Mucosa of stomach (tissue), 1 donor: ENCODE measurements at regions not wholly inside any gene's neighbourhood (a gene's known extent, or its start where the extent isn't known, plus 50 kb on each side); places are given as distances from the start of the nearest gene placed in this dataset.
"Not testable (repeated sequence)": the region's sequence is repeated elsewhere in the genome, so short reads cannot be mapped to it uniquely, and the experiment has no call there.

Experiments used
- H3K27me3 ChIP-seq: one replicate; pipeline ENCODE4 v1.7.0; 2013; ENCODE audit warnings: mild to moderate bottlenecking, low read length; ENCODE audit not compliant: control insufficient read depth, insufficient read depth
- H3K36me3 ChIP-seq: one replicate; pipeline ENCODE4 v1.7.0; 2013; ENCODE audit warnings: low read length; ENCODE audit not compliant: control insufficient read depth, insufficient read depth
- H3K4me1 ChIP-seq: one replicate; pipeline ENCODE4 v1.7.0; 2013; ENCODE audit warnings: mild to moderate bottlenecking, low read length; ENCODE audit not compliant: control insufficient read depth, insufficient read depth
- H3K4me3 ChIP-seq: one replicate; pipeline ENCODE4 v1.7.0; 2013; ENCODE audit warnings: low read length
- H3K9ac ChIP-seq: one replicate; pipeline ENCODE4 v1.7.0; 2013; ENCODE audit warnings: mild to moderate bottlenecking, low read length, moderate library complexity
- H3K9me3 ChIP-seq: one replicate; pipeline ENCODE4 v1.7.0; 2013; ENCODE audit warnings: mild to moderate bottlenecking, low read length, moderate library complexity; ENCODE audit not compliant: control insufficient read depth
- donor health status: Pancreatic carcinoma.

DNA sequence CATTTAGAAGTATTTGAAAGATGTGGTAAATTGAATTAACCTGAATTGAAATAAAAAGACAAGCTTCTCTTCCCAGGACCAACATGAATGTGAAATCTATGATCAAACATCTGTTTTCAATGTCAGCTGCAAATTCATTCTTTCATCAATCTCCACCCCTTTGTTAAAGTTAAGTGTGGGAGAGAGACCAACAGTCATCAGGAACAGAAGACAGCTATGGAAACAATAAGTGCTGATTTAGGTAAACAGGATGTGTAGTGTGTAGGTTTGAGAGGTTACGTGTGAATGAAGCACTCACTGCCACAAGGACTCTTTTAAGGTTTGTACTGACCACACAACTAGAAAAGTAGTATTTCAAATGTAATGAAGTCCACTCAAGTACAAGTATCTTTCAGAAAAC lies 1659.8 kb upstream of the CELF4 start:
- Histone ChIP-seq H3K4me3 (no peak overlapping the region), H3K4me1 (no peaks in the 10 kb centered on the region), H3K9ac (no peak overlapping the region), H3K36me3 (no peaks in the 10 kb centered on the region), H3K9me3 (no peaks in the 10 kb centered on the region), H3K27me3 (no peaks in the 10 kb centered on the region)

DNA sequence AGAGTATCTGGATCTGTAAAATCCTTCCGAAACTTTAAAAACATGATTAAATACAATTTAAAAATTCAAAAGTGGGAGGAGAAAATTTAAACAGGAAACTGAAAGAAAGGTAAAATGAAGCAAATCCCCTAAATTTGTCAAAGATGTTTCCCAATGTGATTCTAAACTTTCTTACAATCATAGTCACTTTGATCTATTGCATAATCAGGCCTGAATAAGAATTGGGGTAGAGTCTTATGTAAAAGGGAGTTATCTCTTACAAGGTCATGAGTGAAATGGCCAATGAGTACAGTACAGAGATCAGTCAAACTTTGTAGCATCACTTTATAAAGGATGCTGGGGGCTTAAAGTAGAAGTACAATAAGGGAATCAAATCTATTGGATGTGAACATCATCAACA lies 1657.7 kb upstream of the CELF4 start:
- Histone ChIP-seq H3K4me3 (no peak overlapping the region), H3K4me1 (no peaks in the 10 kb centered on the region), H3K9me3 (no peaks in the 10 kb centered on the region), H3K9ac (no peak overlapping the region), H3K36me3 (no peaks in the 10 kb centered on the region), H3K27me3 (no peaks in the 10 kb centered on the region)

DNA sequence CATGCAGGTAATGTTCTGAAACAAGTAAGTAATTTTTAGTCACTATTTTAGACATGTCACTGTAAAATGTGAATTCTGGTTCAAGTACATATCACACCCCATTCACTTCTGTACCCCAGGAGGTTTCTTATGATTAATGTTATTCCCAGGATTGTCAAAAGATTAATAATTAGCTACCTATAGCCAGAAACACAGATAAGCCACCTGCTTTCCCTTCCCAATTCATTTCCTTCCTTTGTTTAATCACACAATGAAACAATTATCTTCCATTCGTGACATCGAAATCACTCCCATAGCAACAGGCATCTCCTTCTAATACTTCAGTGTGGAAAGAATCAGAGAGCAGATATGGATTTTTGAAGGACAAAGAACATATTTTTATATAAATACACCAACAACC lies 1650.3 kb upstream of the CELF4 start:
- no peaks in the 10 kb centered on the region for H3K27me3 ChIP-seq
- H3K4me1 ChIP-seq: no peaks in the 10 kb centered on the region
- no peak overlapping the region for H3K9ac ChIP-seq
- no peak overlapping the region for H3K4me3 ChIP-seq
- no peaks in the 10 kb centered on the region for H3K36me3 ChIP-seq
- H3K9me3 ChIP-seq: no peaks in the 10 kb centered on the region

DNA sequence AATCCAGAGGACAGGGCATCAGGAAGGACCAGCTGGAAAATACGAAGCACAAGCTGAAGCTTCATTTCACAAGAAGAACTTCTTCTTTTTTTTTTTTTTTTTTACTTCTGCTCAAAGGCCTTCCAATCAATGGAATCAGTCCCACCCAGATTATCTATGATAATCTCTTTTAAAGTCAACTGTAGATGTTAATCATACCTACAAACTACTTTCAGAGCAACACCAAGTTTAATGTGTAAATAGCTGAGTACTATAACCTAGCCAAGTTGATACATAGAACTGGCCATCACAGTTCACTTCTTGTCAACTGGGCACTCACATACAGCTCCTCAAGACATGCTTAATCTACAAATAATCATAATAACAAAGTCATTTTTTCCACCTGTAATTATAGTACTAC lies 1645.9 kb upstream of the CELF4 start:
- H3K27me3 ChIP-seq: no peaks in the 10 kb centered on the region
- H3K9ac ChIP-seq: no peak overlapping the region
- no peaks in the 10 kb centered on the region for H3K36me3 ChIP-seq
- no peaks in the 10 kb centered on the region for H3K9me3 ChIP-seq
- no peaks in the 10 kb centered on the region for H3K4me1 ChIP-seq
- no peak overlapping the region for H3K4me3 ChIP-seq

DNA sequence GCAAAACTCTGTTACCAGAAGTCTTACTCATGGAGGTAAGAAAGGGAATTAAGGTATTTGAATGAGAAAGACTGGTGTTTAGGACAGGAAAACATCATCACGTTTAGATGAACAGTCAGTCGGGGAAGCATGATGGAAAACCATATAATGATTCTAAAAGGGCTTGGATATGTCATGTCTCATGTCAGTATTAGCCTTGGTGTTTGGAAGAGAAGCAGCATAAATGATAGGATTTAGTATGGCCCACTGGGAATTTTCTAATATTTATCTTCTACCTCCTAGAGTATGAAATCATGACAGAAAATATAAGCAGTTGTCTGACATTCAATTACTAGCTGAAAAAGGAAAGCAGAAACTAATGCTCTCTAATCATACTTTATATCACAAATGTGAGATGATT lies 1643.6 kb upstream of the CELF4 start:
- H3K27me3 ChIP-seq: no peaks in the 10 kb centered on the region
- H3K4me3 ChIP-seq: no peak overlapping the region
- no peaks in the 10 kb centered on the region for H3K9me3 ChIP-seq
- no peaks in the 10 kb centered on the region for H3K36me3 ChIP-seq
- no peak overlapping the region for H3K9ac ChIP-seq
- no peaks in the 10 kb centered on the region for H3K4me1 ChIP-seq

DNA sequence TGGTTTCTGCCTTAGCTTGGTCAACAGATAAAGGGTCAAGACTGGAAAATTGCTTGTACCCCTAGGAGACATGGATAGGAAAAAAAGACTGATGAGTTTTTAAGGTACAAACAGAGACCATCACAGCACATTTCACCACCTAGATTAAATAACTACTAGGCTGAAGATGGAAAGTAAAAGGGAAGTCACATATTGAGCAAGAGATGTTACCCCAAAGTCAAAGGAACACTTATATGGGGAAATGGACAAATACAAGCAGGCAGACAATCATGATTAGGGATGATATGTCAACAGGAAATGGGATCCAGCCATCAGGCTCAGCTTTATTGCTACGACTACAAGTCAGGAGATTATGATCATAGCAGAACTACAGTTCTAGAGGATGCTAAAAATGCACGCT lies 1643.1 kb upstream of the CELF4 start:
- Histone ChIP-seq H3K9me3 (no peaks in the 10 kb centered on the region), H3K36me3 (no peaks in the 10 kb centered on the region), H3K4me3 (no peak overlapping the region), H3K27me3 (no peaks in the 10 kb centered on the region), H3K4me1 (no peaks in the 10 kb centered on the region), H3K9ac (no peak overlapping the region)

DNA sequence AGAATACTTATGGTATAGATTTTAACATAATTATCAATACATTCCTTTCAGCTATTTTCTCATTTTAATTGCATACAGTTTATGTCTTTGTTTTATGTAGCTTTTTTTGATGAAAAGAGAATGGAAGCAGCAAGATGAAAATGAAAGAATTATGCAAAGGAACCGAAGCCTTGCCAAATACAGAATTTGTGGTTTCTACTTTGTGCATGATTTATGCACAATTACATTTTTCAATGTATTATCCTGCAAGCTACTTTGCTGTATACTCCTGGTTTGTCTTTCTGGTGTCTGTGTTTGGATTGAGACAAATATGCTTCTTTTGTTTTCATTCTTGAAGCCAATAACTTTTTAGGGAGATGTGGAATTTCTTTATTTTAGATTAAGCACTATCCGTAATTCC lies 1642.6 kb upstream of the CELF4 start:
- H3K36me3 ChIP-seq: no peaks in the 10 kb centered on the region
- H3K4me3 ChIP-seq: no peak overlapping the region
- H3K4me1 ChIP-seq: no peaks in the 10 kb centered on the region
- no peak overlapping the region for H3K9ac ChIP-seq
- H3K9me3 ChIP-seq: no peaks in the 10 kb centered on the region
- H3K27me3 ChIP-seq: no peaks in the 10 kb centered on the region

DNA sequence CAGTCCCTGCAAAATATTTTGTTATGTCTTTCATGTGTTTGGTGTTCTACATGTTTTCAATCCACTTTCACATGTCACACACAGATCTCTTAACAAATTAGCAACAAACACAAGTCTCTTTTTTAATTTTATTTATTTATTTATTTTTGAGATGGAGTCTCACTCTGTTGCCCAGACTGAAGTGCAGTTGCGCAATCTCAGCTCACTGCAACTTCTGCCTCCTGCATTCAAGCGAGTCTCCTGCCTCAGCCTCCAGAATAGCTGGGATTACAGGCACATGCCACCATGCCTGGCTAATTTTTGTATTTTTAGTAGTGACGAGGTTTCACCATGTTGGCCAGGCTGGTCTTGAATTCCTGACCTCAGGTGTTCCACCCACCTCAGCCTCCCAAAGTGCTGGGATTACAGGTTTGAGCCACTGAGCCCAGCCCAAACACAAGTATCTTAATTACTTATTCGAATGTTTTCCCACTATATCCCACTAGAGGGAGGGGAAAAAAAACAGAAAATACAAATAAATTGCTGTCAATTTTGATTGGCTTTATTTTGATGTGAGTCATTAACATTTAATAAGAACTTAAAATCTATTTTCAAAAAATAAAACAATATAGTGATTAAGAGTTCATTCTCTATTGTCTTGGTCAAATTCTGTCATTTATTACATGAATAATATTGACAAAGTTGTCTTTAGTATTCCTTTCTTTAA lies 1641.0 kb upstream of the CELF4 start:
- H3K9ac ChIP-seq, H3K9me3 ChIP-seq, H3K4me1 ChIP-seq, H3K36me3 ChIP-seq, H3K27me3 ChIP-seq, H3K4me3 ChIP-seq: not testable (repeated sequence)

DNA sequence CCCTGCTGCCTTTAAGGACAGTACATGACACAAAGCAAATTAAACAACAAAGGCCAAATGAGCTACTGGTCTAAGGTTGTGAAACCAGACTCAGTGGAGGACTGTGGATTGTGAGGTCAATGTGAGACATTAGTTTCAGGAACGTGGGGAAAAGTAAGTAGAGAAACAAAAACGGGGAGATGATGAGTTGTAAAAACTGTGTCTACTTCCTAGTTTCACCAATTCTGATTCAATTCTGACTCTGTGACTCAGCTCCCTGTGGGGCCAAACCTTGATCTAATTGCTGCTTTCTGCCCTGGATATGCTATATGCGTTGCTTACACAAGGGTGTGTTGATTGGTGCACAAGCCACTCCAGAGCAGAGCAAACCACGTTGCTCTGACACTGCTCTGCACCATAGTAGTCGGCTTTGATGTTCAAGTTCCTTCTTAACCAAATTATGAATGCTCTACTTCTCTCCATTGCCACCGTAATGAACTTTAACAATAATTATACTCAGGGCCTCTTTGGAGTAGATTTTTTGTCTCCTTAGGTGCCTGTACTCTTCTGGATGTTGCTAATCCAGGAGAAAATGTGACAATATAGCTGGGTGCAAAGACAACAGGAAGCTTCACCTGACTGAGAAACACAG lies 1640.1 kb upstream of the CELF4 start:
- Histone ChIP-seq H3K4me3 (no peak overlapping the region), H3K9me3 (no peaks in the 10 kb centered on the region), H3K4me1 (no peaks in the 10 kb centered on the region), H3K27me3 (no peaks in the 10 kb centered on the region), H3K9ac (no peak overlapping the region), H3K36me3 (no peaks in the 10 kb centered on the region)

DNA sequence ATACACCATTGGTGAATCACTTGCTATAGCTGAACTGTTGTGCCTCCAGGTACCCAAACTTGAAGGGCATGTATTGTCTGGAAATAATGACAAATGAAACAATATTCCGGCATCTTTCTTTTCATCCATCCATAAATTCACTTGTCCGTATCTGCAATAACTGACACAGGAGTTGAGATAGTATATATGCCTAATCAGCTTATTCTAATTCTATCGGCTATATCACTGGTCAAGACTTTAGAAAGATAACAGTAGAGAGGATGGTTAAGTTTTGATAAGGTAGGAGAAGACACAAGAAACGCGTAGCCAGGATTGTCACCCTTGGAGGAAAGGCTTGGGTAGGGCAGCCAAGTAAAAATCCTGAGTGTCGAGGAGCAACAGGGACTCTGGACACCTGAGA lies 1634.6 kb upstream of the CELF4 start:
- Histone ChIP-seq H3K36me3 (no peaks in the 10 kb centered on the region), H3K9me3 (no peaks in the 10 kb centered on the region), H3K4me3 (no peak overlapping the region), H3K9ac (no peak overlapping the region), H3K27me3 (no peaks in the 10 kb centered on the region), H3K4me1 (no peaks in the 10 kb centered on the region)

DNA sequence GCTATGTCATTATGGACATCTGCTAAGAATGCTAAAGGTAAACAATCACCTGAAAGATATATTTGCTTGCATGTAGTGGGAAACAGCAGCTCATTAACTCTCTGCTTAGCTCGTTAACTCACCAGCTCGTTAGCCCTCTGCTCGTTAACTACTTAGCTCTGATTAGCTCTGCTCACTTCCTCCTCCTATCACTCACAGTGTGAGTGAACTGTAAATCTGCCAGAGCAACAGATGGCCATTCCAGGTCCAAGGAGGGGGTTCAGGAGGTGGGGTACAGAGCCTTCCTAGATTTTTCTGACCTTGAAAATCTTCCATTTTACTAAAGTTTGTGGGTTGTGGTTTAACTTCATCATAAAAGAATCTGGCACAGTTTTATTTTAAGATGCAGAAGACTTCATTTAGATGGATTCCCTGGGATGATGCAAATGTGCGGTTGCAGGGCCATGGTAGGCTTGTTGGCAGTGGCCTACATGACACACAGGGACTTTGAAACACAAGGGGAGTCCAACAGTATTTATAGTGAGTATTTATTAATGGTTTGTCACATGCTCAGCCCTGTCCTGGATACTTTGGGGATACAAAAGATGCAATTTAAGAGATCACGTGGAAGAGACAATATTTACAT lies 1633.7 kb upstream of the CELF4 start:
- H3K4me3 ChIP-seq: no peak overlapping the region
- H3K36me3 ChIP-seq: no peaks in the 10 kb centered on the region
- no peak overlapping the region for H3K9ac ChIP-seq
- no peaks in the 10 kb centered on the region for H3K4me1 ChIP-seq
- no peaks in the 10 kb centered on the region for H3K27me3 ChIP-seq
- H3K9me3 ChIP-seq: no peaks in the 10 kb centered on the region

DNA sequence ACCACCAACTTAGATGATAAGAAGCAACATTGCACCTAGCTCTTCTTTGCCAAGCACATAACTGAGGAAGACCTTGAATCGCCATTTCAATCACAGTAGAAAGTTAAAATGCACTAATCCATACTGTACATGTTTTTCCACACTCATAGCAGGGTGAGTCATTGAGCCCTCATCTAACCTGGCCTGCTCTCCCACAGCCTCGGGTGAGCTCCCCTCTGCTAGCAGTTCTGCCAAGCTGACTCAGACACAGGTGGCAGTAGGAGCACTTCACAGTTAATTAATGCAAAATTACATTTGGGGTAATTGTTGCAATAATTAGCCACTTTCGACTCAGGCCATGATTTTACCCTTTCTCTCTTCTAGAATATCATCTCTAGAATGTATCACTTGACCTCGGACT lies 1632.8 kb upstream of the CELF4 start:
- no peaks in the 10 kb centered on the region for H3K36me3 ChIP-seq
- no peak overlapping the region for H3K4me3 ChIP-seq
- no peaks in the 10 kb centered on the region for H3K9me3 ChIP-seq
- no peaks in the 10 kb centered on the region for H3K4me1 ChIP-seq
- H3K9ac ChIP-seq: no peak overlapping the region
- no peaks in the 10 kb centered on the region for H3K27me3 ChIP-seq
